Mesenchymal stem cell (in vitro differentiated cells and primary cell): ENCODE measurements at regions not wholly inside any gene's neighbourhood (a gene's known extent, or its start where the extent isn't known, plus 50 kb on each side); places are given as distances from the start of the nearest gene placed in this dataset.
"Not testable (repeated sequence)": the region's sequence is repeated elsewhere in the genome, so short reads cannot be mapped to it uniquely, and the experiment has no call there.

Experiments used
- DNase-seq: peaks from one replicate; pipeline ENCODE4 v3.0.0-alpha.2; 2013
- H2AFZ ChIP-seq: one replicate; pipeline ENCODE4 v1.6.1; 2013; ENCODE audit warnings: low read depth, mild to moderate bottlenecking, control low read depth, inconsistent platforms, low read length, moderate library complexity
- H2AK5ac ChIP-seq: 2 replicates; pipeline ENCODE4 v1.6.1; 2013; ENCODE audit warnings: low read length, moderate library complexity, mild to moderate bottlenecking, inconsistent platforms; ENCODE audit not compliant: severe bottlenecking
- H2BK120ac ChIP-seq: one replicate; pipeline ENCODE4 v1.6.1; 2013; ENCODE audit warnings: low read depth, mild to moderate bottlenecking, inconsistent platforms, low read length, moderate library complexity
- H2BK12ac ChIP-seq, 2 experiments: one replicate each; pipeline ENCODE4 v1.6.1; 2013; ENCODE audit warnings: inconsistent platforms in 2 of 2, low read length in 2 of 2, mild to moderate bottlenecking in 2 of 2, moderate library complexity in 2 of 2, control low read depth in 1 of 2
- H2BK15ac ChIP-seq: one replicate; pipeline ENCODE4 v1.6.1; 2013; ENCODE audit warnings: mild to moderate bottlenecking, low read depth, inconsistent platforms; ENCODE audit not compliant: poor library complexity, severe bottlenecking
- H2BK5ac ChIP-seq: 2 replicates; pipeline ENCODE4 v1.6.1; 2013; ENCODE audit warnings: low read depth, mild to moderate bottlenecking, low read length, control low read depth, inconsistent platforms; ENCODE audit not compliant: poor library complexity, severe bottlenecking
- H3K14ac ChIP-seq, 2 experiments: one replicate each; pipeline ENCODE4 v1.6.1; 2013; ENCODE audit warnings: inconsistent platforms in 2 of 2, low read length in 2 of 2, control low read depth in 1 of 2, mild to moderate bottlenecking in 1 of 2, moderate library complexity in 1 of 2
- H3K18ac ChIP-seq, 2 experiments: one replicate each; pipeline ENCODE4 v1.6.1; 2013; ENCODE audit warnings: inconsistent platforms in 2 of 2, low read length in 2 of 2, control low read depth in 1 of 2, low read depth in 1 of 2, mild to moderate bottlenecking in 1 of 2
- H3K23ac ChIP-seq, 2 experiments: one replicate each; pipeline ENCODE4 v1.6.1; 2013; ENCODE audit warnings: inconsistent platforms in 2 of 2, low read length in 2 of 2, mild to moderate bottlenecking in 2 of 2, moderate library complexity in 2 of 2, control low read depth in 1 of 2
- H3K27ac ChIP-seq: 2 replicates; pipeline ENCODE4 v1.5.1; 2013; ENCODE audit warnings: mild to moderate bottlenecking, moderate library complexity, low read length, control low read depth, inconsistent platforms; ENCODE audit not compliant: poor library complexity, severe bottlenecking
- H3K27me3 ChIP-seq, 2 experiments: 2 replicates each; pipeline versions ENCODE4 v1.6.1 to v1.7.0; 2013; ENCODE audit warnings: low read length in 2 of 2, mild to moderate bottlenecking in 2 of 2, moderate library complexity in 2 of 2, control low read depth in 1 of 2, inconsistent platforms in 1 of 2; ENCODE audit not compliant: control insufficient read depth in 1 of 2, insufficient read depth in 1 of 2
- H3K36me3 ChIP-seq, 2 experiments: 2 replicates each; pipeline versions ENCODE4 v1.6.1 to v1.7.0; 2013; ENCODE audit warnings: low read length in 2 of 2, control low read depth in 1 of 2, inconsistent platforms in 1 of 2, low read depth in 1 of 2, mild to moderate bottlenecking in 1 of 2; ENCODE audit not compliant: insufficient read depth in 2 of 2, control insufficient read depth in 1 of 2
- H3K4ac ChIP-seq, 2 experiments: one replicate each; pipeline ENCODE4 v1.6.1; 2013; ENCODE audit warnings: inconsistent platforms in 2 of 2, low read length in 2 of 2, mild to moderate bottlenecking in 2 of 2, moderate library complexity in 2 of 2, control low read depth in 1 of 2, low read depth in 1 of 2
- H3K4me1 ChIP-seq: 2 replicates; pipeline ENCODE4 v1.6.1; 2013; ENCODE audit warnings: low read depth, low read length, control low read depth; ENCODE audit not compliant: control insufficient read depth, insufficient read depth
- H3K4me2 ChIP-seq: 2 replicates; pipeline ENCODE4 v1.6.1; 2013; ENCODE audit warnings: low read length, mild to moderate bottlenecking, inconsistent platforms; ENCODE audit not compliant: poor library complexity, severe bottlenecking
- H3K4me3 ChIP-seq, 2 experiments: 2 replicates each; pipeline versions ENCODE4 v1.5.1 to v1.7.0; 2013; ENCODE audit warnings: low read length in 2 of 2, mild to moderate bottlenecking in 2 of 2, control low read depth in 1 of 2, low read depth in 1 of 2; ENCODE audit not compliant: insufficient read depth in 1 of 2
- H3K79me1 ChIP-seq: replicated peaks from 2 replicates; pipeline ENCODE4 v1.6.1; 2013; ENCODE audit warnings: mild to moderate bottlenecking, control low read depth, low read length, inconsistent platforms; ENCODE audit not compliant: poor library complexity, severe bottlenecking
- H3K9ac ChIP-seq: 2 replicates; pipeline ENCODE4 v1.7.0; 2013; ENCODE audit warnings: mild to moderate bottlenecking, low read length, moderate library complexity
- H3K9me3 ChIP-seq: 2 replicates; pipeline ENCODE4 v1.7.0; 2013; ENCODE audit warnings: mild to moderate bottlenecking, low read length; ENCODE audit not compliant: control insufficient read depth
- H4K8ac ChIP-seq: one replicate; pipeline ENCODE4 v1.6.1; 2013; ENCODE audit warnings: inconsistent platforms, mild to moderate bottlenecking, low read length, moderate library complexity
- H4K91ac ChIP-seq: one replicate; pipeline ENCODE4 v1.6.1; 2013; ENCODE audit warnings: mild to moderate bottlenecking, low read length, inconsistent platforms
- WGBS: methylation state at CpG from one replicate; pipeline ENCODE4 v1.1.7; 2013; ENCODE audit warnings: mixed read lengths; 5-methylcytosine and 5-hydroxymethylcytosine counted together

DNA sequence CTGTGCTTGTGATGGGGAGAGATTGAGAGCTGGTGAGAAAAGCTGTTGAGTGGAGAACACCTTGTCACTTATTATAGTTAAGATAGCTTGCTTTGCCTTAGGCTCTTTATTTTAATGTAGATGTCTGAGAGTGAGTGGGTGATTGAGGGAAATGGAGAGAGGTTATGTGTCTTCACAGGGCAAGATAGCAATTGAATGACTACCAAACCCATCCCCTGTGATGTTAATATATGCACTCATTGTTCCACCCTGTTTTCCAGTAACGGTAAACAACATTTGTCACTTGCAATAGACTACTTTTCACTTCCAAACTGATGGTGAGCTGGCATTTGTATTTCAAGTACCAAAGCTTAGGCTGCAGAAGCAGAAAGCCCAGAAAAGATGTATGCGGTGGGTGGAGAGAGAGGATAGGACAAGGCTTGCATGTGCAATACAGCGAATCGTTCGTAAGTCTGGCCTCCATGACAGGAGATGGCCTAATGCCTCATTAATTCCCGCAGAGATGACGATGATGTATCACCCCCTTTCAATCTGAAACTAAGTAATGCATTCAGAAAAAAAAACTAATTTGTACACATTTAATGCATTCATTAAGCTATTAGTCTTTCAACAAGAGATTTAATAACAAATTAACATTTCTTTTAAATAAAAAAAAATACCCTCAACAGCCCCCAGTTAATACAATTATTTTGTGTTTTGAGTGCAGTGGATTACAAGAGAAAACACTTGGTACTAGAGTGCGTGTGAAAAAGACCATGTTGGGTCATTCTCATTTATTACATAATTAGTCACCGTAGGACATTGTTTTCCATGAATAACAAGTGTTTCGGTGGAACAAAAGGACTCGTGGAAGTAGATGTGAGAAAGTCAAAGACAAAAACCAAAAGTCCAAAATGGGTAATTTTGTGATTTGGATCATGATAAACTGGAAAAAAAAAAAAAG is 699.0 kb downstream of the BRINP1 start:
- H3K4me2 ChIP-seq = no peak overlapping the region
- no peaks in the 10 kb centered on the region for H3K79me1 ChIP-seq
- H2BK5ac ChIP-seq = no peak overlapping the region
- no peaks in the 10 kb centered on the region for H3K4me1 ChIP-seq
- H2AK5ac ChIP-seq = no peak overlapping the region
- H2AFZ ChIP-seq = no peak overlapping the region
- H3K9me3 ChIP-seq = peaks cover 4% of the 10 kb centered on the region
- no peak overlapping the region for H3K4ac ChIP-seq
- no peak overlapping the region for H3K23ac ChIP-seq
- H3K27ac ChIP-seq = no peak overlapping the region
- no peak for DNase-seq
- no peak overlapping the region for H2BK15ac ChIP-seq
- H3K4me3 ChIP-seq = no peak overlapping the region
- WGBS = 65% methylated on average over 11 of the region's 11 CpGs
- H4K91ac ChIP-seq = no peak overlapping the region
- no peak overlapping the region for H3K18ac ChIP-seq
- H2BK120ac ChIP-seq = no peak overlapping the region
- no peak overlapping the region for H3K14ac ChIP-seq
- no peak overlapping the region for H4K8ac ChIP-seq
- H2BK12ac ChIP-seq = no peak overlapping the region
- H3K9ac ChIP-seq = no peak overlapping the region
- H3K36me3 ChIP-seq = no peaks in the 10 kb centered on the region
- H3K27me3 ChIP-seq = no peaks in the 10 kb centered on the region

DNA sequence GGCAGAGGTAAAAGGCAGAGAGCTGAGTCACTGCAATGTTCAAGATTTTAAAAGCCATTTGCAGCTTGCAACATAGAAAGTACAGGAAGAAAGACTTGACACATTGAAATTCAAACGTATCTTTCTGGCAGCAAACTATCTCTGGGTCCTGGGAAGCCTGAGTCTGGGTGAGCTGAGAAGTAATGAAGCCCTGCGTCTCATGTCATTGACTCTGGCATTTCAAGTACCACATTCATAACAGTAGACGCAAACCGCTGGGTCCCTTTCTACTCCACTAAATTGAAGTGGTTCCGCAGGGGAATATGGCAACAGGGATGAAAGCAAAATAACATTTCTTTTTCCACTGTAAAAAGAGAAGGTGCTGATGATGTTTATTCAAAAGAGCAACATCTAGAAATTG is 694.3 kb downstream of the BRINP1 start:
- H3K79me1 ChIP-seq = no peaks in the 10 kb centered on the region
- H3K27ac ChIP-seq = no peak overlapping the region
- H3K14ac ChIP-seq = no peak overlapping the region

DNA sequence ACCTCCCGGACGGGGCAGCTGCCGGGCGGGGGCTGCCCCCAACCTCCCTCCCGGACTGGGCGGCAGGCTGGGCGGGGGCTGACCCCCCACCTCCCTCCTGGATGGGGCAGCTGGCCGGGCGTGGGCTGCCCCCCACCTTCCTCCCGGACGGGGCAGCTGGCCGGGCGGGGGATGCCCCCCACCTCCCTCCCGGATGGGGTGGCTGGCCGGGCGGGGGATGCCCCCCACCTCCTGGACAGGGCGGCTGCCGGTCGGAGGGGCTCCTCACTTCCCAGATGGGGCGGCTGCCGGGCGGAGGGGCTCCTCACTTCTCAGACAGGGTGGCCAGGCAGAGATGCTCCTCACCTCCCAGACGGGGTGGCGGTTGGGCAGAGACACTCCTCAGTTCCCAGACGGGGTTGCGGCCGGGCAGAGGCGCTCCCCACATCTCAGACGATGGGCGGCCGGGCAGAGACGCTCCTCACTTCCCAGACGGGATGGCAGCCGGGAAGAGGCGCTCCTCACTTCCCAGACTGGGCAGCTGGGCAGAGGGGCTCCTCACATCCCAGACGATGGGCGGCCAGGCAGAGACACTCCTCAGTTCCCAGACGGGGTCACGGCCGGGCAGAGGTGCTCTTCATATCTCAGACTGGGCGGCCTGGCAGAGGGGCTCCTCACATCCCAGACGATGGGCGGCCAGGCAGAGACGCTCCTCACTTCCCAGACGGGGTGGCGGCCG is 691.1 kb downstream of the BRINP1 start:
- H3K27me3 ChIP-seq, H2BK12ac ChIP-seq, H3K9ac ChIP-seq, H3K4me3 ChIP-seq, H2BK15ac ChIP-seq, H3K4me2 ChIP-seq, H3K9me3 ChIP-seq, H2AFZ ChIP-seq, H3K79me1 ChIP-seq, H2BK120ac ChIP-seq, H4K8ac ChIP-seq, H3K4ac ChIP-seq, H3K23ac ChIP-seq, H3K14ac ChIP-seq, H2BK5ac ChIP-seq, H3K18ac ChIP-seq, H3K27ac ChIP-seq, H4K91ac ChIP-seq, H2AK5ac ChIP-seq, H3K4me1 ChIP-seq, DNase-seq, H3K36me3 ChIP-seq: not testable (repeated sequence)
- WGBS = 96% methylated on average over 27 of the region's 47 CpGs

More for the DNA sequence above, 694.3 kb downstream of the BRINP1 start:
- no peak overlapping the region for H3K4me3 ChIP-seq
- no peak overlapping the region for H2AK5ac ChIP-seq
- no peak overlapping the region for H3K18ac ChIP-seq
- H3K4me2 ChIP-seq = no peak overlapping the region
- H3K9me3 ChIP-seq = peaks cover 4% of the 10 kb centered on the region
- H3K27me3 ChIP-seq = no peaks in the 10 kb centered on the region
- no peak overlapping the region for H4K91ac ChIP-seq
- no peak overlapping the region for H2AFZ ChIP-seq
- no peak overlapping the region for H3K4ac ChIP-seq
- H3K9ac ChIP-seq = no peak overlapping the region
- H2BK5ac ChIP-seq = no peak overlapping the region
- 56% methylated on average over 2 of the region's 5 CpGs for WGBS
- H3K4me1 ChIP-seq = no peaks in the 10 kb centered on the region
- H2BK12ac ChIP-seq = no peak overlapping the region
- no peak overlapping the region for H2BK120ac ChIP-seq
- no peak overlapping the region for H3K23ac ChIP-seq
- no peak overlapping the region for H2BK15ac ChIP-seq
- no peak overlapping the region for H4K8ac ChIP-seq
- no peak for DNase-seq
- no peaks in the 10 kb centered on the region for H3K36me3 ChIP-seq

DNA sequence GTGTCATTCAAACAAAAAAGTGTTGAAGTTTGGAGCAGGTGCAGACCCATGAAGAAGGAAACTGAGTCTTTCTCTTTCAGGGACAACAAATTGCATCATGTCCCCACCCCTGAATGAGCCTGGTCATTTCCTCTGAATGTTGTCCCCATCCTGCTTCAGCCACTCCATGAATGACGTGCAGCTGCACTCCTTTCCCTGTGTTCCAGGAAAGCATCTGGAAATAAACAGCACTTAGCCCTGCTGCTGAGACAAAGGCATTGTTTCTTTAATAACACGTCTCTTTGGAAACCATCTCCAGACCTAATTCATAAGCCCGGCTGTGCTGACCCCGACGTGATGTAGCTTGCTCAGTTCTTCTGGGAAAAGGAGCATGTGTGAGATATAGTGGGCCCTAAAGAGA is 682.3 kb downstream of the BRINP1 start:
- 83% methylated on average over 5 of the region's 5 CpGs for whole genome bisulfite sequencing
- no peak overlapping the region for H3K18ac ChIP-seq

More for the DNA sequence above, 682.3 kb downstream of the BRINP1 start:
- Histone ChIP-seq H2AFZ (no peak overlapping the region), H3K4ac (no peak overlapping the region), H3K36me3 (no peaks in the 10 kb centered on the region), H3K9me3 (no peaks in the 10 kb centered on the region), H3K4me2 (no peak overlapping the region), H3K27me3 (no peaks in the 10 kb centered on the region), H2BK120ac (no peak overlapping the region), H3K9ac (no peak overlapping the region), H3K27ac (no peak overlapping the region), H3K79me1 (no peaks in the 10 kb centered on the region), H3K14ac (no peak overlapping the region), H2BK12ac (no peak overlapping the region), H2BK15ac (no peak overlapping the region), H3K4me3 (no peak overlapping the region), H4K8ac (no peak overlapping the region), H2AK5ac (no peak overlapping the region), H2BK5ac (no peak overlapping the region), H3K23ac (no peak overlapping the region), H3K4me1 (no peaks in the 10 kb centered on the region), H4K91ac (no peak overlapping the region)
- DNase-seq = no peak
